NCI-H1436 treated with DMSO at 0.1 percent for 48 hours (cell line): ENCODE measurements at regions not wholly inside any gene's neighbourhood (a gene's known extent, or its start where the extent isn't known, plus 50 kb on each side); places are given as distances from the start of the nearest gene placed in this dataset.

Source experiments
- DNase-seq: peaks from one replicate; lab custom pipeline; 2025; lab: John Stamatoyannopoulos, UW

DNA sequence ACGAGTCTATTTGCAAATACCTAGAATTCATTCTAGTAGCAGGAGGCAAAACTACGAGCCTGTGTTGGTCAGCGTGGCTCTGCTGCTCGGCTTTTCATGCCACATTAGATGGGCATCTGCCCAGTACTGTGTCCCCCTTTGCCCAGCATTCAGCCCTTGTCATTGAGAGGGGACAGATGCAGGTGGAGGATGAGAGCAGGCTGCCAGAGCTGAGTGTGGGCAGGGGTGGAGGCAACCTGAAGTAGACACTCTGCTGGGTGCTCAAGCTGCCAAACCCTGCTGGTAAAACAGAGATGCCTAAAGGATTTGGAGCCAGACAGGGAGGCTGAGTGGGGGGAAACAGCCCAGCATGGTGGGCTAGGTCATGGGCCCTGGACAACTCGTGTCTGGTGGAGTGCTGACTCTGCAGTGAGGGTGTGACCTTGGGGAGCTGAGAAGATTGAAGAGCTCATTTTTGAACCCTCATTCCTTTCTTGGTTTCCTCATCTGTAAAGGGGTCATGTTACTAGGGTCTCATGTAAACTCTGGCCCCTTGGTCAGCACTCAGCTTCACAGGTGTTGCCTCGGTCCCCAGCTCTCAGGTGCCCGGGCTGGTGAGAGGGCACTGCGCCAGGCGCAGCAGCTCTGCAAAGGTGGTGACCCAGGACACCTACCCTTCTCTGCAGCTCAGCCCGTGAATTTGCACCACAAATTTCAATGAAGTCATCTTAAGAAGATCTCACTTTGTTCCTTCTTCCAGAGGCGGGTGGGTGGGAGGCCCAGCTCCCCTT is 64.2 kb upstream of the BHLHE23 start:
- DNase-seq, result no peak

DNA sequence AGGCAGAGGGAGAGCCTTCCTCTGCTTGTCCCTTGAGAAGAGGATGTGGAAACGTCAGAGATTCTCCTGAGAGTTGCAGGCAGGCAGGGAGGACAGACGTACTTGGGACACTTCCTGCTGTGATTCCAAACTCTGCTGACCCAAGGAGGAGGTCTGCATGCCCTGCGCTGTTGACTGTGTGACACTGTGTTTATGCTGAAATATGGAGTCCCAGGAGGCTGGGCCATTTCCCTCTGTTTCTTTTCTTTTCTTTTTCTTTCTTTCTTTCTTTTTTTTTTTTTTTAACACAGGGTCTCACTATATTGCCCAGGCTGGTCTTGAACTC is 63.5 kb upstream of the BHLHE23 start:
- no peak for DNase-seq

DNA sequence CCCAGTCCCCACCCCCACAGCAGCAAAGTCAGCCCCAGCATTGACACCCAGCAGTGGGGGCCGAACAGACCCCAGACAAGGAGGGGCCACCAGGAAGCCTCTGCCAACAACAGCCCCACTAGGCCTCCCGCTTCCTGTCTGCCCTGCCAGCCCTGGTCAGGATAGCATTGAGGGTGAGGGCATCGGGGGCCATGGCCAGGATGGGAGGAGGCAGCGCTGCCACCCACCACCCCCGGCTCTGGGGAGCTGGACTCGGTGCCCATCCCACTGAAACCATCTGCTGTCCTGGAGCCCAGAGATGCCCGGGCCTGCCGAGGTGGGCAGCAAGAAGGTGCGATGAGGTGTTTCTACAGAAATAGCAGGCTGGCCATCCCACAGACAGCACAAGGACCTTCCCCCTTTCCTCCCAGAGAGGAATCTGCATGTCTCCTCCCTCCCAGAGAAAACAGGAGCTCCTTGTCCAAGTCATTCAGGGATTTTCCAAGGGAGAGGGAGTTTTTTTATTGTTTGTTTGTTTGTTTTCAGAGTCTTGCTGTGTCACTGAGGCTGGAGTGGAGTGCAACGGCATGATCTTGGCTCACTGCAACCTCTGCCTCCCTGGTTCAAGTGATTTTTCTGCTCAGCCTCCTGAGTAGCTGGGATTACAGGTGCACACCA is 62.1 kb upstream of the BHLHE23 start:
- no peak for DNase-seq

DNA sequence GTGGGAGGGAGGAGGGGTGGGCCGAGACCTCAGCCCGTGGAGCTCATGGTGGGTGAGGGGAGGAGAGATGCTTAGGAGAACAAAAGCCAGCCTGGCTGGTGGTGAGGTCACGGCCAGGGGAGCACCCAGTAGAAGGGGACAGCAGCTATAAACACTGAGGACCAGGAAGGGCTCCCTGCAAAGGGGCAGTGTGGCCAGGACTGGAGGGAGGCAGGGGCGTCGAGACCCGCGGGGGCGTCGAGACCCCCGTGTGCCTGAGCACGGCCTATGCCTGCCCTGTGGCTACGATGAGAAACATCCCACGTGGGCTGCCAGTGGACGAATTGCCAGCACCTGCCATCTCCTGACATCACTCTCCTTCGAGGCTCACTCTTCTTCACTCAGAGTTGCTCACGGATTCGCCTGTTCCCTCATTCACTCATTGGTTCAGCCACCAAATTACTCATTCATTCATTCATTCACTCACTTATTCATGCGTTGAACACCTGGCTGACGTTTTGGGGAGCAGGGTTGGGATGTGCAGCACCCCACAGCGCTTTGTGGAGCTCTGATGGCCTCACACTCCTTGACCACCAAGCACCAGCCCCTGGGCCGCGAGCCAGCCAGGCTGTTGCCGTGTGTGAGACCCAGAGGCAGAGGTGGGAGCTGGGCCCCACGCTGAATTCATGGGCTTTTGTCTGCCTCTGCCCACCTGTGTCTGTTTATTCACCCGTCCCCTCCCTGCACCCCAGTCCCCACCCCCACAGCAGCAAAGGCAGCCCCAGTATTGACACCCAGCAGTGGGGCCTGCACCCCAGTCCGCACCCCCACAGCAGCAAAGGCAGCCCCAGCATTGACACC is 61.2 kb upstream of the BHLHE23 start:
- DNase-seq, result no peak

DNA sequence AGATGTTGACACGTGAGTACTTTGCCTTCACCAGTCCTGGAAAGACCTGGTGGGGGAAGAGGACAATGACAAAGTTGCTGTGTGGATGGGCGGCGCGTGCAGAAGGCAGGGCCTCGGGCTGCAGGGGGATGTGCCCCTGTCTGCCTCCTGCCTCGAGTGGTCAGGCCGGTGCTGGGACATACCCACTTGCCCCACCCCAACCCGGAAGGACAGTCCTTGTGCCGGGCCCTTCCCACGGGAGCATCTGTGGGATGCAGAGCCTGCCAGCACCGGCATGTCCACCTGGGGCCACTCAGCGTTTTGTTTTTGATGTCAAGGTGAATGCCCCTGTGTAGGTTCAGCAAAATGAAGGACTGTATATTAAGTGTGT is 60.5 kb upstream of the BHLHE23 start:
- DNase-seq, result no peak

DNA sequence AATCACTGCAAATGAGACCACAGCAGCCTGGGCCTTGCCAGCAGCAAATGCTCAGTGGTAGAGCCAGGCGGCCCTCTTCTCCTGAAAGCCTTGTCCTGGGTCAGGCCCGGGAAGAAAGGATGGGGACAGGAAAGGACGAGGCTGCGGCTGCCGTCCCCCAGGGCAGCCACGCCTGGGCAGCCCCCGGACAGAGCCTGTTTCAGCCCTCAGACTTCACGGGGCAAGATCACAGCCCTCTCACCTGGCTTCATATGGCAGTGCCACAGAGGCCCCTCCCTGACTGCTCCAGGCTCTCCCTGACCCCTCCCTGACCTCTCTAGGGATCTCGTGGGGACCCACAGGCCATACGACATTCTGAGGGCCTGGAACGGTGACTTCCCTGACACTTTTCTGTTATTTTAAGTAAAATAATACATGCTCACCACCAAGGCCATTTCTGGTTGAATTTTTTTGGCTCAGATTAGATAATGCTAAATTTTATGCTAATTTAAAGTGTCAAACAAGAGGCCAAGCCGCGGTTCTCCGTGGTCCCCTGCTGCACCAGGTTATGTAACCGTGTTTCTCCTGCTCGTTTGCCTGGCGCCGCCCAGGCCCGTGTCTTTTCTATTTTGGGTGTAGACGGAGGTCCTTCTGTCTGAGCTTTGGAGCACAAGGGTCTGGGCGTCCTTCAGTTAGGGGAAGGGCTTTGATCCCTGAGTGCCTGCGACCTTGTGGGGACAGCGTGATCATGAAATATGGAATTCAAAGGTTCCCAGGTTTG is 59.9 kb upstream of the BHLHE23 start:
- no peak for DNase-seq

DNA sequence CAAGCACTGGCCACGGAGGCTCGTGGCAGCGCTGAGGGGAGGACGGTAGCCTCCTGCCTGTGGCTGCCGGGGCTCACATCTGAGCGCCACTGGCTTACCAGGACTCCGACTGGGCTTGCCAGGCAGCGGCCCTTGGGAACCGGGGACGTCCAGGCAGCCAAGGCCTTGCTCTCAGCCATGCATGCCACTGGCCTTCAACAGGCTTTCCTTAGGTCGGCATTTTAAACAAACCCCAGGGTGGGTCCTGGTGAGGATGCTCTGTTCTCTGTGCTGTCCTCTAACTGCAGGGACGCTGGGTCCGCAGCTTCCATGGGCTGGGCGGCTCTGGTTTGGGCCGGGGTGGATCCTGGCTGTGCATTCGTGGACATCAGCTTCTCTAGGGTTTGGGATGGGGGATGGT is 59.1 kb upstream of the BHLHE23 start:
- DNase-seq, result no peak

DNA sequence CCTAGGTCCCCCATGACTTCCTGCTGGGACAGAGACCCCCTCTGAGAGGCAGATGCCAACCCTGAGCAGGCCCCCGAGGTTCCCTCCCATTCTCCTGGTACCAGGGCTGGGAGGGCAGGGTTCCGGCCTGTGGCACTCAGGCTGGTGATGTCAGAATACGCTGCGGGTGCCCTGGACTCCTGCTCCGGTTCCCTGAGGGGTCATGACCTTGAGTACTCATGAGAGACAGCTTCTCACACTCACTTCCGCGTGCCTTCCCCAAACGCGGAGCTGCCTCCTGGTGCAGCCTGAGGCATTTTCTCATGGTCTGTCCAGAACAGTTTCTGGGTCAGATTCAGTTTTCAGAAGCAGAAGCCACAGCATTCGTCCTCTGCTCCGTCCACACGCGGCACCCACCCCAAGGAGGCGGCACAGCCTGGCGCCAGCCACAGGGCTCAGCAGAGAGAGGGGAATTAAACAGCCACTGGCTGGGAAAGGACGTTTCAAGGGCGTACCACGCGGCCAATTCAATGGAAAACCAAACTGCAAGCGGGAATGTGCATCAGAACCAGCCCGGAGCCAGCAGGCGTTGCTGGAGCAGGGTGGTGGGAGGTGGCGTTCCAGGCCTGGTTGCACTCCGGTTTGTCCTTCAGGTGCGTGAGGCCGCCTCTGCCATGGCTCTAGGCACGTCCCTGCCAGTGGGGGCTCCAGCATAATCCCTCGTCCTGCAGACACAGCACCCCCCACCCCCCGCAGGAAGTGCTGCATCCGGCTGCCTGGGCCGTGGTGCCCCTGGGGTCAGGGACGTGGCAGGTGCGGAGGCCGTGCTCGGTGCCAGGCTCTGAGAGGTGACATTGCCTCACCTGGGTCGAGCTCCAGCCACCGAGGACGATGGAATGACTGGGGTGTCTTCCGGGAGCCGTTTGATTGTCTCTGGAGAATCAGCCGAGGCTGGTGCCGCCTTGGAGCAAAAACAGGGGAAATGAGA is 58.3 kb upstream of the BHLHE23 start:
- DNase-seq, result no peak

DNA sequence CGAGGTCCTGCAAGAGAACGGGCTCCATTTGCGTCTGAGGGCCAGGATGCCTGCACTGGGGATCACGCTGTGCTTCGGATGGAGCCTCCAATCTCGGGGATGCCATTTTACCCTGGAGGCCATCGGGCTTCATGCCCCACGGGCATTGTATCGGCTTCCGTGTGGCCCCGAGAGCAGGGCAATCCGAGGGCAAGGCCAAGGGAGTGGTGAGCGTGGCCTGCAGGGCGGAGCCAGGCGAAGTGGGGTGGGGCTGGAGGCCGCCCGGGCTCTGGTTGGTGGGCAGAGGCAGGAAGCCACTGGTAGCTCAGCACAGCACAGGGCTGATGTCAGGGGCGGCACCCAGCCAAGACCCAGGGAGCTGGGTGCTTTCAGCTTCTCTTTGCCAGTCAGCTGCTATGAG is 57.5 kb upstream of the BHLHE23 start:
- DNase-seq, result no peak

DNA sequence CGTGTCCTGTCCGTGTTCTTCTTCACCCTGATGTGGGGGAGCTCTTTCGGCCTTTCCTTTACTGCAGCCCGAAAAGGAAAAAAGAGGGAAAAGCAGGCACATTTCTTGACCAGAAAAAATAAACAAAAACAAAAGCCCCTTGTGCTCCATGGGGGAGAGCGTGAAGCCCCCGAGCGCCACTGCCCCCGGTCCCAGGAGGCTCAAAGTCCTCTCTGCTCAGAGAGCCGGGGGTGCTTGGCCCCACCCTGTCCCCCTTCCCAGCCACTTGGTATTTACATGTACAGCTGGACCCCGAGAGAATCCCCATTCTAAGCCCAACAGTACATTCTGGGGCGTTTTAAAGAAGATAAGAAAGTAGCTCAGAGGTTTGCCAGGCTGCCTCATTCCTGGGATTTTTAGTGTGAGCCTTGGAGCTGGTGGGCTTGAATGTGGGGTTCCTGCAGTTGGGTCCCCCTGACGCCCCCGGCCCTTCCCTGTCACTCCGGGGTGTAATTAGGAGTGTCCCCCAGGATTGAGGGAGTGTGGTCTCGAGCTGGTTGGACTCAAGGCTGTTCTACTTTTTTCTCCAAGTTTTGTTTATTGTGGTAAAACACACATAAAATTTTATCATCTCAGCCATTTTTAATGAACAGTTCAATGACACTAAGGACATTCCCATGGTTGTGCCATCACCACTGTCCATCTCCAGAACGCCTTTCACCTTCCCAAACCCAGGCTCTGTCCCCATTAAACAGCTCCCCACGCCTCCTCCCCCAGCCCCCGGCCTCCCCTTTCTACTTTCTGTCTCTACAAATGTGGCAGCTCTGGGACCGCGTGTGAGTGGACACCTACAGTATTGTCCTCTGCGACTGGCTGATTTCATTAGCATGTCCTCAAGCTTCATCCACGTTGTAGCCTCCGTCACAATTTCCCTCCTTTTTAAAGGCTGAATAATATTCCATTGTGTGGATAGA is 55.7 kb upstream of the BHLHE23 start:
- DNase-seq, result no peak

DNA sequence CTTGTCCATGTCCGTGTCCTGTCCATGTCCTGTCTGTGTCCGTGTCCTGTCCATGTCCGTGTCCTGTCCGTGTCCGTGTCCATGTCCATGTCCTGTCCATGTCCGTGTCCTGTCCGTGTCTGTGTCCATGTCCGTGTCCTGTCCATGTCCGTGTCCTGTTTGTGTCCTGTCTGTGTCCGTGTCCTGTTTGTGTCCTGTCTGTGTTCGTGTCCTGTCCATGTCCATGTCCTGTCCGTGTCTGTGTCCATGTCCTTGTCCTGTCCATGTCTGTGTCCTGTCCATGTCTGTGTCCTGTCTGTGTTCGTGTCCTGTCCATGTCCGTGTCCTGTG is 55.0 kb upstream of the BHLHE23 start:
- DNase-seq, result no peak

DNA sequence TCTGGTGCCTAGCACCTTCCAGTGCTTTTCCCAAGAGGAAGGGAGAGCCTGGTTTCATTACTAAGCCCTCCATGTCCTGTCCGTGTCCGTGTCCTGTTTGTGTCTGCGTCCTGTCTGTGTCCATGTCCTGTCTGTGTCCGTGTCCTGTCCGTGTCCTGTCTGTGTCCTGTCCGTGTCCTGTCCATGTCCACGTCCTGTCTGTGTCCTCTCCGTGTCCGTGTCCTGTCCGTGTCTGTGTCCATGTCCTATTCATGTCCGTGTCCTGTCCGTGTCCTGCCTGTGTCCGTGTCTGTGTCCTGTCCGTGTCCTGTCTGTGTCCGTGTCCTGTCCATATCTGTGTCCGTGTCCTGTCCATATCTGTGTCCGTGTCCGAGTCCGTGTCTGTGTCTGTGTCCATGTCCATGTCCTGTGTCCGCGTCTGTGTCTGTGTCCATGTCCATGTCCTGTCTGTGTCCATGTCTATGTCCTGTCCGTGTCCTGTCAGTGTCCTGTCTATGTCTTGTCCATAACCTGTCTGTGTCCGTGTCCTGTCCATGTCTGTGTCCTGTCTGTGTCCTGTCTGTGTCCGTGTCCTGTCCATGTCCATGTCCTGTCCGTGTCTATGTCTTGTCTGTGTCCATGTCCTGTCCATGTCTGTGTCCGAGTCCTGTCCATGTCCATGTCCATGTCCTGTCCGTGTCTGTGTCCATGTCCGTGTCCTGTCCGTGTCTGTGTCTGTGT is 54.4 kb upstream of the BHLHE23 start:
- DNase-seq, result no peak

DNA sequence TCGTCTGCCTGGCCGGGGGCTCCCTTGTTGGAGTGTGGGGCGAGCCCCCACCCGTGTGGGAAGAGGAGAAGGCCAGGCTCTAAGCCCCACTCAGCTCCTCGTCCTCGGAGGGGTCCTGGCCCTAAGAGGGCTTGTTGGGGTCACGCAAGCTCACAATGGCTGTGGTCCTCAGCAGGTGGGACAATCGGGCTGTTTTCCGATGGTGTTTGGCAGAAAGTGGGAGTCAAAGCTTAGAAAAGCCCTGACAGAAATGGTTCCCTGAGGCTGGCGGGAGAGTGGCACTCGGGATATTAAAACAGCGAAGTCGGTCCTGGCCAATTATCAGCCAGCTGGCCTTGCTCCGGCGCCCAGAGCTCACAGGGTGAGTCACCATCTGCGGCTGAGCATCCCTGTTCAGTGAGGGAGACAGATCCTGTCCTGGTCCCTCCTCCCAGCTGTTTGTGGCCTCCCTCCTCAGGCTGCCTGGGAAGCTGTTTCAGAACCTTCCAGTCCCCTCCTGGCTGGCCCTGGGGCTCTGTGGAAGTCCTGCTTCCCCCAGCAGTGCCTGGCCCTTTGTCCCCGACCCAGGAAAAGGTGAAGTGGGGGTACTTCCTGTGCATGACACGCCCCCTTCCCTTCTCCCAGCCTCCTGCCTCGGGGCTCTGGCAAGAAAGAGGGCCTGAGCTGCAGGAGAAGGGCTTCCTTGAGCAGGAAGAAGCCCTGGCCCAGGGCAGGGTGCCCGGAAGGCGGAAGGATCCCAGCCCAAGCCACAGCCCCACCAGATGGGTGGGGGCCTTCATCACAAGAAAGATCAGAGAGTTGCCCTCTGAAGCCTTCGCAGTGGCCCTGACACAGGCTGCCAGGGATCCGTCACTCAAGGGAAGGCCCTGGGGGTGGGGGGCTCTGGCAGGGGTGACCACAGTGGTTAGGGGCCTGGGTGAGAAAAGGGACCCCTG is 53.6 kb upstream of the BHLHE23 start:
- DNase-seq, result no peak

DNA sequence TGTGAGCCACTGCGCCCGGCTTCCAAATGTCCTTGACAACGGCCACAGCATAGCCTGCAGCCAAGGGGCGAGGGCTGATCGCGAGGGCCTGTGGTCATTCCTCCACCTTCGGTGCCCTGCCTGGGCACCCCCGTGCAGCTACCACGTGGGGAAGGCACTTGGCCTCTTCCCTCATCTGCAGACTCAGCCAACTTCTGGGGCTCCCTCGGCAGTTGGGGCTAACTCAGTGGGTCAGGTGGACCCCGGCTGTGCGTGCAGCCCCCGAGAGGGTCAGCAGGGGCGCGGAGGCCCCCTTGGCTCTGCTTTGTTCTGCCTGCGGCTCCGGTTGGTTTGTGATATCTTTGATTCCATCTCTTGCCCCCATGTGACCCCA is 52.9 kb upstream of the BHLHE23 start:
- DNase-seq, result no peak

DNA sequence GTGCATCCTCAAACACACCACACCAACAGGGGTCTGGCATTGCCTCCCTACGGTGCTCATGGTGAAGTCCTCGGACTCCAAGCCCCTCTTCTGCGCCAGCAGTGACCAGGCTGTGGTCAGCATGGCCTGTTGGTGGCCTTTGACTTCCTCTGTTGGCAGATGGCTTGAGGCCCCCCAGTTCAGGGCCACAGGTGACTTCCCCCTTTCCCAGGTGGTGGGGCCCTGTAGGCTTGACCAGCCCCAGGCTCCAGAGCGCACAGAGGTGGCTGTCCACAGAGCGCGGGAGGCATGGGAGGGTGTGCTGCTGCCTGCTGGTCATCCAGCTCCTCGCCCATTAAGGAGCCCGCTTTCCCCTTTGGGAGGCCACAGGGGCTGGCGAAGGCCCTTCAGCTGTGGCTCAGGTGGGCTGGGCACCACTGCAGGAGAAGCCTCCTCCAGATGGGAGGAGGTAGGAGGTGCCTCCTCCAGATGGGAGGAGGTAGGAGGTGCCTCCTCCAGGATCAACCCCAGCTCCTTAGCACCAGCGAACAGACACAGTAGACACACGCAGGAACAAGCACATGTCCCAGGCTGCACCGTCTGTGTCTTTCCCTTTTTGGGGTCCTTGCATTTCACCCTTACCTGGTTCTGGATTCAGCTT is 52.1 kb upstream of the BHLHE23 start:
- DNase-seq, result no peak

DNA sequence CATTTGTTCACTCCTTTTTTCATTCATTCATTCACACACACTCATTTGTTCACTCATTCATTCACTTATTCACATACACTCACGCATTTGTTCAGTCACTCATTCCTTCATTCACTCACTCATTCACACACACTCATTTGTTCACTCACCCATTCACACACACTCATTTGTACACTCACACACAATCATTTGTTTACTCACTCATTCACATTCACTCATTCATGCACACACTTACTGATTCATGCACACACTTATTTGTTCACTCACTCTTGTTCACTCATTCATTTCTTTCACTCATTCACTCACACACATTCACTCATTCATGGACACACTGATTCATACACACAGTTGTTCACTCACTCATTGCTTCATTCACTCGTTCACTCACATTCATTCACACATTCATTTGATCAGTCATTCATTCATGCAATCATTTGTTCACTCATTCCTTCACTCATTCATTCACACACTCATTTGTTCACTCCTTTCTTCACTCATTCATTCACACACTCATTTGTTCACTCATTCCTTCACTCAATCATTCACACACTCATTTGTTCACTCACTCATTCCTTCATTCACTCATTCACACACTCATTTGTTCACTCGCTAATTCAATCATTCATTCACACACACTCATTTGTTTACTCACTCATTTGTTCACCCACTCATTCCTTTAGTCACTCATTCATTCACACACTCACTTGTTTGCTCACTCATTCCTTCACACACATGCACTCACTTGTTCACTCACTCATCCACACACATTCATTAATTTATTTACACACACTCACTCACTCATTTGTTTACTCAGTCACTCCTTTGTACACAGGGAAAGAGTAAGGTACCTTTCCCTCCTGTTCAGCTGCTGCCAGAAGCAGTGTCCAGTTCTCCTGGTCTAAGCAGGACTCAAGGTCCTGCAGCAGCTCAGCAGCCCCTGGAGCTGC is 50.7 kb upstream of the BHLHE23 start:
- no peak for DNase-seq
